HG02973 (cell line): ENCODE measurements at regions not wholly inside any gene's neighbourhood (a gene's known extent, or its start where the extent isn't known, plus 50 kb on each side); places are given as distances from the start of the nearest gene placed in this dataset.

Source experiments
- ATAC-seq: cut with Tn5 transposase; IDR thresholded peaks from one replicate; pipeline ENCODE4 v1.9.1; 2021; ENCODE audit warnings: moderate library complexity; ENCODE audit not compliant: unreplicated experiment

- ATAC-seq, result no peak
These were observed 251.1 kb upstream of the PIK3C3 start for GRCh38 chr18:41703744-41704530.

- ATAC-seq, result no peak
These were observed 254.6 kb upstream of the PIK3C3 start for GRCh38 chr18:41700416-41700815.

- ATAC-seq, result no peak
These were observed 259.6 kb upstream of the PIK3C3 start for GRCh38 chr18:41695441-41695840.

- no peak for ATAC-seq
These were observed 262.0 kb upstream of the PIK3C3 start for GRCh38 chr18:41693008-41693407.

GRCh38 chr18:41690332-41691127 lies 264.5 kb upstream of the PIK3C3 start:
- ATAC-seq, result no peak

- ATAC-seq, result no peak
These were observed 267.9 kb upstream of the PIK3C3 start for GRCh38 chr18:41687138-41687537.

- no peak for ATAC-seq
These were observed 273.7 kb upstream of the PIK3C3 start for GRCh38 chr18:41681138-41681880.

GRCh38 chr18:41674506-41674905 lies 280.5 kb upstream of the PIK3C3 start:
- ATAC-seq, result no peak

GRCh38 chr18:41666231-41666630 lies 288.8 kb upstream of the PIK3C3 start:
- no peak for ATAC-seq

- no peak for ATAC-seq
These were observed 289.8 kb upstream of the PIK3C3 start for GRCh38 chr18:41665210-41665609.

- no peak for ATAC-seq
These were observed 294.4 kb upstream of the PIK3C3 start for GRCh38 chr18:41660654-41661053.

GRCh38 chr18:41659438-41660130 lies 295.4 kb upstream of the PIK3C3 start:
- no peak for ATAC-seq

GRCh38 chr18:41657189-41657588 lies 297.8 kb upstream of the PIK3C3 start:
- ATAC-seq, result no peak

- no peak for ATAC-seq
These were observed 300.0 kb upstream of the PIK3C3 start for GRCh38 chr18:41655074-41655473.

GRCh38 chr18:41647914-41648313 lies 307.1 kb upstream of the PIK3C3 start:
- ATAC-seq, result no peak

- no peak for ATAC-seq
These were observed 308.0 kb upstream of the PIK3C3 start for GRCh38 chr18:41646915-41647620.

- no peak for ATAC-seq
These were observed 309.3 kb upstream of the PIK3C3 start for GRCh38 chr18:41645589-41646360.

- no peak for ATAC-seq
These were observed 310.6 kb upstream of the PIK3C3 start for GRCh38 chr18:41644466-41644865.

- ATAC-seq, result no peak
These were observed 311.6 kb upstream of the PIK3C3 start for GRCh38 chr18:41643427-41643826.

- ATAC-seq, result no peak
These were observed 312.3 kb upstream of the PIK3C3 start for GRCh38 chr18:41642756-41643155.
